ENCODE measurements at regions not wholly inside any gene's neighbourhood (a gene's known extent, or its start where the extent isn't known, plus 50 kb on each side); places are given as distances from the start of the nearest gene placed in this dataset.

DNA sequence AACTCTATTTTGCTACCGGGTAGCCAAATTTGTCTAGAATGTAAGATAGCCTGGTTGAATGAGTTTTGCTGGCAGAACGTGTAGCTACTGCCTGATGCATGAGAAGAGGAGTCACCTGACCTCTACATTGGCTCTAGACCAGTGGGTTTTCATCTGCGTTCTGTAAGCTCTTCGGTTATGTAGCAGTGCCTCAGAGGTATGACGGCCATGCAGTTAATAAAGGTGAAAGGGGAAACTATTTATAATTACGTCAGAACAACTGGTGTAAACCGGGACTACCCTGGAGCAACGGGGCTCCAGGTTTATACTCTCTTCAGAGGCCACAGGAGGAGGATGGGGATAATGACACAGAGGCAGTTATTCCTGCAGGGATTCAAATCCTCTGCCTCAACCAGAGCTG, 173.4 kb upstream of the KITLG start:
- H3K4me3 ChIP-seq (ENCODE audit: low read depth, low read length) = no peak overlapping the region
- TF ChIP-seq, protein P1, sequence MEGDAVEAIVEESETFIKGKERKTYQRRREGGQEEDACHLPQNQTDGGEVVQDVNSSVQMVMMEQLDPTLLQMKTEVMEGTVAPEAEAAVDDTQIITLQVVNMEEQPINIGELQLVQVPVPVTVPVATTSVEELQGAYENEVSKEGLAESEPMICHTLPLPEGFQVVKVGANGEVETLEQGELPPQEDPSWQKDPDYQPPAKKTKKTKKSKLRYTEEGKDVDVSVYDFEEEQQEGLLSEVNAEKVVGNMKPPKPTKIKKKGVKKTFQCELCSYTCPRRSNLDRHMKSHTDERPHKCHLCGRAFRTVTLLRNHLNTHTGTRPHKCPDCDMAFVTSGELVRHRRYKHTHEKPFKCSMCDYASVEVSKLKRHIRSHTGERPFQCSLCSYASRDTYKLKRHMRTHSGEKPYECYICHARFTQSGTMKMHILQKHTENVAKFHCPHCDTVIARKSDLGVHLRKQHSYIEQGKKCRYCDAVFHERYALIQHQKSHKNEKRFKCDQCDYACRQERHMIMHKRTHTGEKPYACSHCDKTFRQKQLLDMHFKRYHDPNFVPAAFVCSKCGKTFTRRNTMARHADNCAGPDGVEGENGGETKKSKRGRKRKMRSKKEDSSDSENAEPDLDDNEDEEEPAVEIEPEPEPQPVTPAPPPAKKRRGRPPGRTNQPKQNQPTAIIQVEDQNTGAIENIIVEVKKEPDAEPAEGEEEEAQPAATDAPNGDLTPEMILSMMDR (conservative IDR thresholded peaks at IDR 0.05; ENCODE audit: low read depth, low read length) = no peak
- DNase-seq (ENCODE audit: low read depth) = no peak

DNA sequence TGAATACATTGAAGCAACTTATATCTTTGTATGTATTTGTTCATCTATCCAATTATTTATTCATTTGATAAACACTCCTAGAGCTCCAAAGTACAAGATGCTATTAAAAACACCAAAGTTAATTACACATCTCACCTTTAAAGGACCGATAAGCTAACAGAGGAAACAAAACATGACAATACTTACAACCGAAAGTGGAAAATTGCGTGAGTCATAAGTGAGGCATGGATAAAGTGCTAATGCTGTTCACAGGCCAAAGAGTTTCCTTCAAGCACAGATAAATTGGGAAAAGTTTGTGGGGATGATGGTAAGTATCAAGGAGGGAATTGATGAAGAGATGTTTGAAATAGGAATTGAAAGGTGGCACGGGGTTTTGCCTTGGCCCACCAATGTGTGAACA, 172.8 kb upstream of the KITLG start:
- peak; percentile 50 for DNase-seq (ENCODE audit: low read depth)
- TF ChIP-seq, protein P1 (conservative IDR thresholded peaks at IDR 0.05; ENCODE audit: low read depth, low read length) = no peak
- H3K4me3 ChIP-seq (ENCODE audit: low read depth, low read length) = no peak overlapping the region

DNA sequence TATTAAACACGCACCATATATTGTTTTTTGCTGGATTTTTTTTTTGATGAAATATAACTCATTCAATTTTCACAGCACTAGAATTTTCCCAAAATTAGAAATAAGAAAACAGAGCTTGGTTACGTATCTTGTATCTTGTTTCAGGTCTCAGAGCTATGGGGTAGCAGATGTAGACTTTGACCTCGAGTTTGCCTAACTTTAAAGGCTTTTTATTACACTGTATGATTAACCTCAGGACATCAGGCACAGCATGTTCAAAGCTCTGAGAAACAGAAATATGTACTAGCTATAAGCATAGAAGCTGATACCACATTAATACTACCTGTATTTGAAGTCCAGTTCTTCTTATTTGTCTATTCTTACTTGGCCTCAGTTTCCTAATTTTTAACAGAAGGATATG, 171.9 kb upstream of the KITLG start:
- no peak for DNase-seq (ENCODE audit: low read depth)
- H3K4me3 ChIP-seq (ENCODE audit: low read depth, low read length) = no peak overlapping the region
- TF ChIP-seq, protein P1 (conservative IDR thresholded peaks at IDR 0.05; ENCODE audit: low read depth, low read length) = no peak

DNA sequence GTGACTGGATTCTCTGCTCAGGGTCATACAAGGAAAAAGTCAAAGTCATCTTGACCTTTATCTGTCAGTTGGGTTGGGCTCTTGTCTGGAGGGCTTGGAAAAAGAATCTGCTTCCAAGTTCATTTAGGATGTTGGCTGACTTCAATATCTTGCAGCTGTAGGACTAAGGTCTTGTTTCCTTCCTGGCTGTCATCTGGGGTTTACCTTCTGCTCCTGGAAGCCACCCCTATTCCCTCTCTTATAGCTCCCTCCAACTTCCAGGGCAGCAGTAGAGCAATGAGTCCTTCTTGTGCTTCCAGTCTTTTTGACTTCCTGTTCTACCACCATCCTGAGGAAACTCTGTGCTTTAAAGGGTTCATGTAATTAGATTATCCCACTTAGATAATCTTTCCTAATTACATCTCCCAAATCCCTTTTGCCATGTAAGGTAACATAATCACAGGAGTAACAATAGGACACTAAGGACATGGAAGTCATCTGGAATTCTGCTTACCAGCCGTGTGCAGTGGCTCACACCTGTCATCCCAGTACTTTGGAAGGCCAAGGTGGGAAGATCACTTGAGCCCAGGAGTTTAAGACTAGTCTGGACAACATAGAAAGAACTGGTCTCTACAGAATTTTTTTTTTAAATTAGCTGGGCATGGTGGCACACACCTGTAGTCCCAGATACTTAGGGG, 170.7 kb upstream of the KITLG start:
- TF ChIP-seq, protein P1 (conservative IDR thresholded peaks at IDR 0.05; ENCODE audit: low read depth, low read length) = no peak
- no peak for DNase-seq (ENCODE audit: low read depth)

DNA sequence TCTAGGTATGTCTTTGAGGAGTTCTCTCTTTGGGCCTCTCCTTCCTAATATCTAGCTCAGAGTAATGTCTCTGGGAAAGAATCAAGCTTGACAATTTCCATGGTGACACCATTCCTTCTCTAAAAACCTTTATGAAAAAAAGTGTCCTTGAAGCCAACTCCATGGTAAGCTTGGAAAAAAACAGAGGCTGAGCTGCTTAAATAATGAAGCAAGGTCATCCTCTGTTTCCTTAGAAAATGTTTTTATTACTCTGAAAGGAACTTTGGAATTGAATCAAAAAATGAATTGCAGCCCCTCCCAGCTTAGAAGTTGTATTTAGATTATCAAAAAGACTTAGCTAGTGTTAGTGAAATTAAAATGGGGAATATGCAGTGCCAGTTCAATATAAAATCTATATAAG, 166.1 kb upstream of the KITLG start:
- H3K4me3 ChIP-seq (ENCODE audit: low read depth, low read length) = no peak overlapping the region
- no peak for DNase-seq (ENCODE audit: low read depth)
- TF ChIP-seq, protein P1 (conservative IDR thresholded peaks at IDR 0.05; ENCODE audit: low read depth, low read length) = no peak

More for the DNA sequence above, 170.7 kb upstream of the KITLG start:
- H3K4me3 ChIP-seq (ENCODE audit: low read depth, low read length) = no peak overlapping the region

DNA sequence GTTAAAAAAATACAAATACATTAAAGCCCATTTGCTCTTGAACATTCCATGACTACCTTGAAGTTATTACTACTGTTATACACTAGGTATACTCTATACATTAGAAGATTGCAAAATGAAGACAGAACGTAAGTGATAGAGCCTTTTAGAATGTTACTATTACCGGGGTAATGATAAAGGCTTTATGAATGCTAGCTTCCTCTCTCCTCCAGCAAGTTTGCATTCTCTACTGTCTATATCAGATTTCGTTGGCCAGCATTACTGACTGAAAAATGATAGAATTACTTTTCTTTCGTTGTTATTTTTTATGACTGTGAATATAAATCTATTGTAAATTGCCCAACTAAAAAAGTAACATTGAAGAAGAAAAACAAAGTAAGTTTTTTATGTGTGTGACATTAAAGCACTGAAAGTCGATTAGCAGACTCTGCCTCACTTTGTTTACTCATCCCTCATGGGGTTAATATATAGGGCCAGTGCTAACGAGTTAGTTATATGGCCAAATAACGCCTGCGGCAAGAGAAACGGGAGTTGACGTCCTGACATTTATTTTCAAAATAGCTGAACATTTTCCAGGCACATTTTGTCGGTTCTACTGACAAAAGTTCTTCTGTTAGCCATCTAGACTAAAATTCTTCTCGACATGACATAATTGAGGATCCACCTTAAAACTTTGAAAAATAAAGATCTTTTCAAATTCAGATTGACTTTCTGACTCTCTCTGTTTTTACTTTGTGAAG, 163.8 kb upstream of the KITLG start:
- no peak overlapping the region for H3K4me3 ChIP-seq (ENCODE audit: low read depth, low read length)
- no peak for DNase-seq (ENCODE audit: low read depth)
- TF ChIP-seq, protein P1 (conservative IDR thresholded peaks at IDR 0.05; ENCODE audit: low read depth, low read length) = no peak
